Activated CD4-positive, alpha-beta T cell treated with anti-CD3 and anti-CD28 coated beads, Interleukin-2, amount 10 ng/mL, durations not matched to agents 7 days and 5 days (primary cell): ENCODE measurements at regions not wholly inside any gene's neighbourhood (a gene's known extent, or its start where the extent isn't known, plus 50 kb on each side); places are given as distances from the start of the nearest gene placed in this dataset.
"Not testable (repeated sequence)": the region's sequence is repeated elsewhere in the genome, so short reads cannot be mapped to it uniquely, and the experiment has no call there.

Experiments
- CTCF ChIA-PET: fragments of 350-600 bp; sonication (Branson Sonifier 250); formaldehyde crosslinking; loops from one replicate; lab custom pipeline; 2021; ENCODE audit warnings: antibody characterized with exemption; lab: Charles Lee
- POLR2A ChIA-PET: fragments of 350-600 bp; sonication (Branson Sonifier 250); formaldehyde crosslinking; loops from one replicate; lab custom pipeline; 2021; ENCODE audit warnings: antibody characterized with exemption; lab: Charles Lee
- DNase-seq: peaks from one replicate; pipeline ENCODE4 v3.0.0-alpha.2; 2020
- H3K27ac Mint-ChIP-seq: one replicate; pipeline ENCODE4 v1.8.0; 2021; ENCODE audit warnings: mild to moderate bottlenecking, moderate library complexity, mixed read lengths
- H3K27me3 Mint-ChIP-seq: one replicate; pipeline ENCODE4 v1.8.0; 2021; ENCODE audit warnings: mixed read lengths
- H3K36me3 Mint-ChIP-seq: one replicate; pipeline ENCODE4 v1.8.0; 2021; ENCODE audit warnings: low read depth, mixed read lengths
- H3K4me1 Mint-ChIP-seq: one replicate; pipeline ENCODE4 v1.8.0; 2021; ENCODE audit warnings: mixed read lengths
- H3K4me3 Mint-ChIP-seq: one replicate; pipeline ENCODE4 v1.8.0; 2021; ENCODE audit warnings: mild to moderate bottlenecking, moderate library complexity, mixed read lengths
- H3K9me3 Mint-ChIP-seq: one replicate; pipeline ENCODE4 v1.8.0; 2021; ENCODE audit warnings: mixed read lengths

GRCh38 chr5:50280461-50280860, 160.6 kb downstream of the EMB start:
- H3K4me3 Mint-ChIP-seq, H3K27me3 Mint-ChIP-seq, DNase-seq, POLR2A ChIA-PET, H3K27ac Mint-ChIP-seq, H3K4me1 Mint-ChIP-seq, CTCF ChIA-PET, H3K36me3 Mint-ChIP-seq: not testable (repeated sequence)
- peaks cover 15% of the 10 kb centered on the region for H3K9me3 Mint-ChIP-seq
